OCI-LY3 (cell line): ENCODE measurements at regions not wholly inside any gene's neighbourhood (a gene's known extent, or its start where the extent isn't known, plus 50 kb on each side); places are given as distances from the start of the nearest gene placed in this dataset.
"Not testable (repeated sequence)": the region's sequence is repeated elsewhere in the genome, so short reads cannot be mapped to it uniquely, and the experiment has no call there.

Experiments used
- EZH2phosphoT487 ChIP-seq: fragments of 200-600 bp; shearing (Covaris generic); IDR thresholded peaks from 2 replicates; pipeline ENCODE4 v1.6.1; 2018; ENCODE audit warnings: antibody characterized with exemption, mixed run types, low read depth
- TF ChIP-seq, protein P1 (sequence below): fragments of 200-600, 300-600 bp; sonication (generic); IDR thresholded peaks from 2 replicates; pipeline ENCODE4 v1.5.1; 2014; ENCODE audit warnings: antibody characterized with exemption, low read length, low read depth

GRCh38 chr9:85474896-85475295, 266.9 kb downstream of the AGTPBP1 start:
- TF ChIP-seq, protein P1, sequence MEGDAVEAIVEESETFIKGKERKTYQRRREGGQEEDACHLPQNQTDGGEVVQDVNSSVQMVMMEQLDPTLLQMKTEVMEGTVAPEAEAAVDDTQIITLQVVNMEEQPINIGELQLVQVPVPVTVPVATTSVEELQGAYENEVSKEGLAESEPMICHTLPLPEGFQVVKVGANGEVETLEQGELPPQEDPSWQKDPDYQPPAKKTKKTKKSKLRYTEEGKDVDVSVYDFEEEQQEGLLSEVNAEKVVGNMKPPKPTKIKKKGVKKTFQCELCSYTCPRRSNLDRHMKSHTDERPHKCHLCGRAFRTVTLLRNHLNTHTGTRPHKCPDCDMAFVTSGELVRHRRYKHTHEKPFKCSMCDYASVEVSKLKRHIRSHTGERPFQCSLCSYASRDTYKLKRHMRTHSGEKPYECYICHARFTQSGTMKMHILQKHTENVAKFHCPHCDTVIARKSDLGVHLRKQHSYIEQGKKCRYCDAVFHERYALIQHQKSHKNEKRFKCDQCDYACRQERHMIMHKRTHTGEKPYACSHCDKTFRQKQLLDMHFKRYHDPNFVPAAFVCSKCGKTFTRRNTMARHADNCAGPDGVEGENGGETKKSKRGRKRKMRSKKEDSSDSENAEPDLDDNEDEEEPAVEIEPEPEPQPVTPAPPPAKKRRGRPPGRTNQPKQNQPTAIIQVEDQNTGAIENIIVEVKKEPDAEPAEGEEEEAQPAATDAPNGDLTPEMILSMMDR = not testable (repeated sequence)
- TF ChIP-seq EZH2phosphoT487 = not testable (repeated sequence)
